PFSK-1 (cell line): ENCODE measurements at regions not wholly inside any gene's neighbourhood (a gene's known extent, or its start where the extent isn't known, plus 50 kb on each side); places are given as distances from the start of the nearest gene placed in this dataset.

Experiments used
- FOXP2 ChIP-seq: optimal IDR thresholded peaks from 2 replicates; pipeline ENCODE3; 2011; ENCODE audit warnings: borderline replicate concordance, control low read depth, inconsistent platforms; ENCODE audit not compliant: insufficient read depth; ENCODE audit errors: extremely low read length, extremely low read depth
- POLR2AphosphoS5 ChIP-seq: IDR thresholded peaks from 2 replicates; pipeline ENCODE4 v1.6.1; 2012; ENCODE audit warnings: low read depth, mild to moderate bottlenecking, control low read depth, low read length, moderate library complexity
- SIN3A ChIP-seq: IDR thresholded peaks from 2 replicates; pipeline ENCODE4 v1.6.1; 2012; ENCODE audit warnings: mild to moderate bottlenecking, low read length, moderate library complexity, borderline replicate concordance; ENCODE audit not compliant: insufficient read depth
- TAF1 ChIP-seq: IDR thresholded peaks from 2 replicates; pipeline ENCODE4 v1.6.1; 2012; ENCODE audit warnings: low read length, control low read depth, borderline replicate concordance; ENCODE audit not compliant: insufficient read depth
- TF ChIP-seq, protein P1 (sequence below), 2 experiments: IDR thresholded peaks; 2 replicates each; pipeline versions ENCODE4 v1.6.1 to v1.8.0; 2011 to 2012; ENCODE audit warnings: low read depth in 2 of 2, low read length in 2 of 2, control low read depth in 1 of 2, inconsistent platforms in 1 of 2, mild to moderate bottlenecking in 1 of 2, moderate library complexity in 1 of 2; ENCODE audit not compliant: insufficient read depth in 1 of 2

DNA sequence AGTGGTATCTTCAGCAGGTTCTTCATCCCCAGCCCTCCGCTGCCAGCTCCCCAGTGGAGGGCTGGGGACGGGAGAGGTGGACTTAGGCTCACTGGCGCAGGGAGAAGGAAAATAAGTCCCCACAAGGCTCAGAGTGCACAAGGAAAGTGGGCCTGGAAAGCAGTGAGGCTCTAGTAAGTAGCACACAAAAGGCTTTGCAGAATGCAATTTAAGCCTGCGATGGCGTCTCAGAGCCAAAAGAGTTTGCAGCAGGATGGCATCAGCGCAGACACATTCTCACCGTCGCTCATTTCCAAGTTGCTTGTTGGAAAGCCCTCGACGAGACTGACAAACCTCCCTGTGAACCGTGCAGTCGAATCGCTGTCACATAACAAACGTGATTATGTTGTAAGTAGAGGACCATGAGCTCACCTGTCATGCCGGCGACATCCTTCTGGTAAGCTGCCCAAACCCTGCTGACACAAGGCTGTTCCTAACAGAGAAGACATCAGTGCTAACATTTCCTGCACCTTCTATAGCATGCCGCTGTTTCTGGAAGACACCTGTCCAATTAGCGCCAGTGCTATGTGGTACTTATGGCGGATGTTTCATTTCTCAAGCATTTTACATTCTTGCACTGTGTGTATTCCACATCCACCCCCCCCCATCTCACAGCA is 98.3 kb upstream of the NPVF start:
- no peak for TF ChIP-seq POLR2AphosphoS5
- TF ChIP-seq TAF1: no peak
- TF ChIP-seq, protein P1, sequence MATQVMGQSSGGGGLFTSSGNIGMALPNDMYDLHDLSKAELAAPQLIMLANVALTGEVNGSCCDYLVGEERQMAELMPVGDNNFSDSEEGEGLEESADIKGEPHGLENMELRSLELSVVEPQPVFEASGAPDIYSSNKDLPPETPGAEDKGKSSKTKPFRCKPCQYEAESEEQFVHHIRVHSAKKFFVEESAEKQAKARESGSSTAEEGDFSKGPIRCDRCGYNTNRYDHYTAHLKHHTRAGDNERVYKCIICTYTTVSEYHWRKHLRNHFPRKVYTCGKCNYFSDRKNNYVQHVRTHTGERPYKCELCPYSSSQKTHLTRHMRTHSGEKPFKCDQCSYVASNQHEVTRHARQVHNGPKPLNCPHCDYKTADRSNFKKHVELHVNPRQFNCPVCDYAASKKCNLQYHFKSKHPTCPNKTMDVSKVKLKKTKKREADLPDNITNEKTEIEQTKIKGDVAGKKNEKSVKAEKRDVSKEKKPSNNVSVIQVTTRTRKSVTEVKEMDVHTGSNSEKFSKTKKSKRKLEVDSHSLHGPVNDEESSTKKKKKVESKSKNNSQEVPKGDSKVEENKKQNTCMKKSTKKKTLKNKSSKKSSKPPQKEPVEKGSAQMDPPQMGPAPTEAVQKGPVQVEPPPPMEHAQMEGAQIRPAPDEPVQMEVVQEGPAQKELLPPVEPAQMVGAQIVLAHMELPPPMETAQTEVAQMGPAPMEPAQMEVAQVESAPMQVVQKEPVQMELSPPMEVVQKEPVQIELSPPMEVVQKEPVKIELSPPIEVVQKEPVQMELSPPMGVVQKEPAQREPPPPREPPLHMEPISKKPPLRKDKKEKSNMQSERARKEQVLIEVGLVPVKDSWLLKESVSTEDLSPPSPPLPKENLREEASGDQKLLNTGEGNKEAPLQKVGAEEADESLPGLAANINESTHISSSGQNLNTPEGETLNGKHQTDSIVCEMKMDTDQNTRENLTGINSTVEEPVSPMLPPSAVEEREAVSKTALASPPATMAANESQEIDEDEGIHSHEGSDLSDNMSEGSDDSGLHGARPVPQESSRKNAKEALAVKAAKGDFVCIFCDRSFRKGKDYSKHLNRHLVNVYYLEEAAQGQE (IDR thresholded peaks at IDR 0.05; ENCODE audit: insufficient read depth in 1 of 2, low read depth in 2 of 2, low read length in 2 of 2): no peak

DNA sequence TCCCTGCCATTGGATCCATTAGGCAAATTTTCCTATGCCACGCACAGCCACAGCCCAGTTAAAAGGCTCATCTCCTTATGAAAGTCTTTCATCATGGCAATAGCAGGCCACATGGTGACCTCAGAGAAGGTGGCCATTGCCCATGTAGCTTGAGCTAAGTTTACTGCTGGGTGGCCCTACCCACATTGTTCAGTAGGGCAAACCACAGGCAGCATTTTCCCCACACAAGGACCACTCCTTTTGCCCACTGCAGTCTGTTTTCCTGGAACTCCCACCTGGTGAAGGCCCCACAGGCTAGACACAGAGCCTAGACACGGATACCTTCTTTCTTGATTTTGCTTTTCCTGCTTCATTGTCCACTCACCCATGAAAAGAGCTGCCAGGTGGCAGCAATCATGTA is 101.5 kb upstream of the NPVF start:
- TF ChIP-seq SIN3A: no peak
- no peak for TF ChIP-seq POLR2AphosphoS5
- TF ChIP-seq FOXP2: no peak
- TF ChIP-seq, protein P1 (IDR thresholded peaks at IDR 0.05; ENCODE audit: insufficient read depth in 1 of 2, low read depth in 2 of 2, low read length in 2 of 2): no peak
- TF ChIP-seq TAF1: no peak

DNA sequence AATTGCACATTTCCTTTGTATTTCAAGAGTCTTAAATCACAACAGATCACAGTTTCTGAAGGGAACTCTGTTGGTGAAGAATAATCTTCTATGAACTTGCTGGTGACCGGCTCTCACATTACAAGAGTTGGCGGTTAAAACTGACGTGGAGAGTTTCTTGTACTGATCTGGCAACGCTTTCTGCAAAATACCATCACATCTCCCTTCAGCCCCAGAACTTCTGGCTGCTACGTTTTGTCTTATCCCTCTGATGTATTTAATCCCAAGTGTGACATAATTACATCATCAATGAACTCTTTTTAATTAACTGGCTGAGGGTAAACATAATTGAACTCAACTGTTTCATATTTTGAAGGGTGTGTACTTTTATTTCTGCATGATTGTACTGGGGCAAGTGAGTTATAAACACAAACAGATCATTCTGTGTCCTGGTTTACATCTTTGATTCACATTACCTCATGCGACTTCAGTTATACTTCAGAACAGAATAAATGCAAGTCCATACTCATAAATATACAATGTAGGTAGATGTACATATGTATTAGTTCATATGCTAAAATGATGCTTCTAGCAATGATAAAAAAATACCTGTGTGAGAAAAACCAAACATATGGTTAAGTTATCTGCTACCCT is 105.1 kb upstream of the NPVF start:
- no peak for TF ChIP-seq TAF1
- no peak for TF ChIP-seq FOXP2

DNA sequence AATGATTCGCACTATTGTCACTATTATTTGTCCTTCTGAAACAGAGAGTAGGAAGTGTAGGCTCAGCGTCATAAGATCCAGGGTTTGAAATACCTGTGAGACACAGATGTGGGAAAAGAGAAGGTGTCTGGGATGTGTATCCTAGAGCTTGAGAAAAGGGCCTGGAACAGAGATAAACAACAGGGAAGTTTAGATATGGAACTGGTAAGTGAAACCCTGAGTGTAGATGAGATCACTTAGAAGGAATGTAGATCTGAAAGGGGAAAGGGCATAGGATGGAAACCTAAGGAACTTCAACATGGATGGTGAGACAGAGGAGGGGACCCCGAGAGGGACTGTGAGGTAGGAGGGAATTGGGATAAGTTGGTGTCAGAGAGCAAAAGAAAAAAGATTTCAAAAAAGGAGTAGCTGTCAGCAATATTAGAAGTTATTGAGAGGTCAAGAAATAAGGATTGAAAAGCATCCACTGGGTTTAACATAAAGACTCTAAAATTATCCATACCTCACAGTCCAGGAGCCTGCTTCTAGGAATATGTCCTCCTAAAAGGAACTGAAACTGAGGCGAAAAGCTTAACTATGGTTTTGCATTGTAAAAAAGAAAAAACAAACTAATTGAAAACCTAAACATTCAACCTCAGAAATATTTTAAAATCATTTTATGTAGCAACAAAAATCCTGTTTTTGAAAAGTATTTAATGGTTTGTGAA is 119.2 kb upstream of the NPVF start:
- no peak for TF ChIP-seq POLR2AphosphoS5
- no peak for TF ChIP-seq FOXP2
- TF ChIP-seq, protein P1 (IDR thresholded peaks at IDR 0.05; ENCODE audit: insufficient read depth in 1 of 2, low read depth in 2 of 2, low read length in 2 of 2): no peak

DNA sequence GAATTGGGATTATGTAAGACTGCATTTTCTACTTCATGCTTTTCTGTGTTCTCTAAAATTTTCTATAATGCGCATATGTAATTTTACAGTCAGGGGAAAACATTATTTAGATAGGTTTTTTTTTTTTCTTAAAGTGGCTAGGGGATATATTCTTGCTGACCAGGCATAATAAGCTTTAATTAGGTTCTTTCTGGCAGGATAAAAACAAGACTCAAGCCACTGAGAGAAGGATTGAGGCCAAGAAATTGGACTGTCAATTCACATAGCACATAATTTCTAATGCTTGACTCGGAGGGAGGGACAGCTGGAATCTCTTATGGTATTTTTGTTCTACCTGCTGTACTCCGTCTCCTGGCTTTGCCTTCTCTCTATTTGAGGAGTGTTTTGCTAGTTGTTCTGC is 119.8 kb upstream of the NPVF start:
- TF ChIP-seq SIN3A (no peak), TAF1 (no peak), POLR2AphosphoS5 (no peak), FOXP2 (no peak)
- TF ChIP-seq, protein P1 (IDR thresholded peaks at IDR 0.05; ENCODE audit: insufficient read depth in 1 of 2, low read depth in 2 of 2, low read length in 2 of 2): no peak
